Kidney glomerular epithelial cell (primary cell): ENCODE measurements at regions not wholly inside any gene's neighbourhood (a gene's known extent, or its start where the extent isn't known, plus 50 kb on each side); places are given as distances from the start of the nearest gene placed in this dataset.

ENCODE experiments used
- DNase-seq: peaks from one replicate; lab custom pipeline; 2025; lab: John Stamatoyannopoulos, UW

GRCh38 chr13:40502236-40502635, 164.2 kb downstream of the FOXO1 start:
- peak; percentile 6 for DNase-seq

GRCh38 chr13:40503011-40503410, 163.4 kb downstream of the FOXO1 start:
- peak; percentile 31 for DNase-seq

- peak; percentile 99 for DNase-seq
Measured at GRCh38 chr13:40503966-40504591, 162.4 kb downstream of the FOXO1 start.

DNA sequence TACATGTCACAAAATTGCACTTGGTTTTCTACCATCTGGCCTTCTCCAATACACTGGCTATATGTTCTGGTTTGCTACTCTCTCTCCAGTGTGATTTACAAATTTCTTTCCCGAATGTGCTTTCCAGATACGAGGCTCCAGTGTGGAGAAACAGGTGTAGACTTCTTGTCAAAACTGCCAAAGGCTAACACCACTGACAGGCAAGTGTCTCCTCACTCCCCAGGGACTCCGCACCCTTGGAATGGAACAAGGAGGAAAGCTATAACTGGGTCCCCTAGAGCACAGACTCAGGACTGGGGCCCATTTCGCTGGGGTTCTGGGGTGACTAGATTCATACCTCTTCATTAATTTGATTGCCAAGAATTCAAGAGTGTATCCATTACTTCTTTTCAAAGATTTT, 161.8 kb downstream of the FOXO1 start:
- peak; percentile 62 for DNase-seq

- DNase-seq = peak; percentile 6
Measured at GRCh38 chr13:40505196-40505595, 161.2 kb downstream of the FOXO1 start.
